Stomach (tissue), 4 donors: ENCODE measurements at regions not wholly inside any gene's neighbourhood (a gene's known extent, or its start where the extent isn't known, plus 50 kb on each side); places are given as distances from the start of the nearest gene placed in this dataset.

Experiments used
- EP300 ChIP-seq: sonication (generic); formaldehyde crosslinking; IDR thresholded peaks from one replicate; pipeline ENCODE4 v1.6.1; 2017; ENCODE audit warnings: antibody characterized with exemption
- POLR2A ChIP-seq, 4 donors: fragments of 450-650 bp; IDR thresholded peaks; one replicate each; pipeline ENCODE4 v1.6.1; 2016; ENCODE audit warnings: antibody characterized with exemption in 4 of 4, control low read depth in 2 of 4, mild to moderate bottlenecking in 1 of 4, moderate library complexity in 1 of 4
- POLR2AphosphoS5 ChIP-seq, 3 donors: sonication (generic); formaldehyde crosslinking; IDR thresholded peaks; one replicate each; pipeline ENCODE4 v1.6.1; 2016; ENCODE audit warnings: antibody characterized with exemption in 3 of 3
- TF ChIP-seq, protein P1 (sequence below), 7 experiments: fragments of 450-650 bp in 4 of 7; fragments of 200-600 bp in 3 of 7; sonication (generic) in 3 of 7; IDR thresholded peaks; one replicate each; pipeline ENCODE4 v1.5.1; 2016 to 2019; ENCODE audit warnings: antibody characterized with exemption in 7 of 7, control low read depth in 2 of 7, mild to moderate bottlenecking in 1 of 7

DNA sequence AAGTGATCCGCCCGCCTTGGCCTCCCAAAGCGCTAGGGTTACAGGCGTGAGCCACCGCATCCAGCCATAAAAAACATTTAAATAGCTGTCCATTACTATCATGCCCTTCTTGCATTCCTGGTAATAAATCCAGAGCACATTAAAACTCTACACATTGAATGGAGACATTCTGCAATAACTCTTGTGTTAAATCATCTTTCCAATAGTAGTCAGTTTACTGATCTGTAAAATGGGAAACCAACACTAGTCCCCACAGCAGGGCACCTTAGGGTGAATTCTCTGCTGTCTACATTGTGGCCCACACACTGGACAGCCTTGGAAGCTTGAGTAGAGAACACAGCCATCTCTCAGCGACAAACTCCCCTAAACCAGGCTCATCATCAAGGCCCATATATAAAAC, 85.5 kb upstream of the NUDT4 start:
- TF ChIP-seq, protein P1, sequence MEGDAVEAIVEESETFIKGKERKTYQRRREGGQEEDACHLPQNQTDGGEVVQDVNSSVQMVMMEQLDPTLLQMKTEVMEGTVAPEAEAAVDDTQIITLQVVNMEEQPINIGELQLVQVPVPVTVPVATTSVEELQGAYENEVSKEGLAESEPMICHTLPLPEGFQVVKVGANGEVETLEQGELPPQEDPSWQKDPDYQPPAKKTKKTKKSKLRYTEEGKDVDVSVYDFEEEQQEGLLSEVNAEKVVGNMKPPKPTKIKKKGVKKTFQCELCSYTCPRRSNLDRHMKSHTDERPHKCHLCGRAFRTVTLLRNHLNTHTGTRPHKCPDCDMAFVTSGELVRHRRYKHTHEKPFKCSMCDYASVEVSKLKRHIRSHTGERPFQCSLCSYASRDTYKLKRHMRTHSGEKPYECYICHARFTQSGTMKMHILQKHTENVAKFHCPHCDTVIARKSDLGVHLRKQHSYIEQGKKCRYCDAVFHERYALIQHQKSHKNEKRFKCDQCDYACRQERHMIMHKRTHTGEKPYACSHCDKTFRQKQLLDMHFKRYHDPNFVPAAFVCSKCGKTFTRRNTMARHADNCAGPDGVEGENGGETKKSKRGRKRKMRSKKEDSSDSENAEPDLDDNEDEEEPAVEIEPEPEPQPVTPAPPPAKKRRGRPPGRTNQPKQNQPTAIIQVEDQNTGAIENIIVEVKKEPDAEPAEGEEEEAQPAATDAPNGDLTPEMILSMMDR (IDR thresholded peaks at IDR 0.05) = no peak
- TF ChIP-seq POLR2A (IDR thresholded peaks at IDR 0.05) (no peak), EP300 (no peak), POLR2AphosphoS5 (IDR thresholded peaks at IDR 0.05) (no peak)
